ENCODE measurements at regions not wholly inside any gene's neighbourhood (a gene's known extent, or its start where the extent isn't known, plus 50 kb on each side); places are given as distances from the start of the nearest gene placed in this dataset.

GRCh38 chr4:163588532-163588931 is 94.0 kb downstream of the TMA16 start:
- TF ChIP-seq MXD4 (CRISPR knock-in tag; IDR thresholded peaks at IDR 0.05; ENCODE audit: borderline replicate concordance) (no peak), IRF1 (CRISPR knock-in tag; IDR thresholded peaks at IDR 0.05) (no peak), CTCF (IDR thresholded peaks at IDR 0.05) (no peak), MYBL2 (CRISPR knock-in tag; IDR thresholded peaks at IDR 0.05) (no peak), USF1 (CRISPR knock-in tag; IDR thresholded peaks at IDR 0.05) (no peak), ZNF281 (CRISPR knock-in tag; IDR thresholded peaks at IDR 0.05) (no peak), ZNF416 (CRISPR knock-in tag; IDR thresholded peaks at IDR 0.05) (no peak), CDX4 (CRISPR knock-in tag; IDR thresholded peaks at IDR 0.05; ENCODE audit: borderline replicate concordance) (no peak)

Measured in WTC11 (cell line).